HG03571 (cell line): ENCODE measurements at regions not wholly inside any gene's neighbourhood (a gene's known extent, or its start where the extent isn't known, plus 50 kb on each side); places are given as distances from the start of the nearest gene placed in this dataset.

ENCODE experiments used
- ATAC-seq: cut with Tn5 transposase; IDR thresholded peaks from one replicate; pipeline ENCODE4 v1.9.1; 2021; ENCODE audit not compliant: unreplicated experiment

GRCh38 chr11:27861706-27862430 is 161.6 kb upstream of the BDNF start:
- no peak for ATAC-seq

- ATAC-seq, result no peak
Observed at GRCh38 chr11:27860811-27861210, 160.6 kb upstream of the BDNF start.

- ATAC-seq, result no peak
Observed at GRCh38 chr11:27858866-27859265, 158.6 kb upstream of the BDNF start.

- no peak for ATAC-seq
Observed at GRCh38 chr11:27857588-27857987, 157.3 kb upstream of the BDNF start.

DNA sequence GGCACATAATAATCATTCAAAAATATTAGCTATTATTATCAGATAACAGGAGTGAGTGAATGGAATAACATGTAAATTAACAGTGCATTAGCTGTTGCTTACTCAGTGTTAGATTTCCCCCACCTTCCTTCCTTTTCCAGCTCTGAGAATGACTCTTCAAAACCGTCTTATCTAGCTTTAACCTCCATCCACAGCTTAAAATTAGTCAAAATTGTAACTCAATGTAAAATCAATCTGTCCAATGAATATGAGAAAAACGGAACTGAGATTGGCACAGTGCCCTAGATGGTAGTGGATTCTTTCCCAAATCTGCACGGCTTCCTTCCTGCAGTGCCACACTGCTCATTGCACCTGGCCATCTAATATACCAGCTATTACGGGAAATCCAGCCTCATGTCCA is 156.8 kb upstream of the BDNF start:
- peak; percentile 52 for ATAC-seq

GRCh38 chr11:27848423-27848822 is 148.2 kb upstream of the BDNF start:
- no peak for ATAC-seq

GRCh38 chr11:27847496-27847895 is 147.2 kb upstream of the BDNF start:
- no peak for ATAC-seq

- no peak for ATAC-seq
Observed at GRCh38 chr11:27842290-27842689, 142.0 kb upstream of the BDNF start.

DNA sequence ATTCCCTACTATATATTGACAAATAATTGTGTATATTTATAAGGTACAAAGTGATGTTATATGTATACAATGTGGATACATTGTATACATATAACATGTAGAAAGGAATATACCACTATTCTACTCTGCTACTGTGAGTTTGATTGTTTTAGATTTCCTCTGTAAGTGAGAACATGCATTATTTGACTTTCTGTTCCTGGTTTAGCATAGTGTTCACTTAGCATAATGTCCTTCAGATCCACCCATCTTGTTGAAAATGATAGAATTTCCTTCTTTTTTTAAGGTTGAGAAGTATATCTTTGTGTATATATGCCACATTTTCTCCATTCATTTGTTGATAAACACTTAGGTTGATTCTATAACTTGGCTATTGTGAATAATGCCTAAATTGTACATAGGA is 140.8 kb upstream of the BDNF start:
- ATAC-seq, result no peak

GRCh38 chr11:27839226-27839913 is 139.1 kb upstream of the BDNF start:
- ATAC-seq, result no peak

- no peak for ATAC-seq
Observed at GRCh38 chr11:27838674-27839073, 138.4 kb upstream of the BDNF start.

GRCh38 chr11:27837895-27838563 is 137.8 kb upstream of the BDNF start:
- peak; percentile 68 for ATAC-seq

- ATAC-seq, result no peak
Observed at GRCh38 chr11:27830206-27830605, 130.0 kb upstream of the BDNF start.

DNA sequence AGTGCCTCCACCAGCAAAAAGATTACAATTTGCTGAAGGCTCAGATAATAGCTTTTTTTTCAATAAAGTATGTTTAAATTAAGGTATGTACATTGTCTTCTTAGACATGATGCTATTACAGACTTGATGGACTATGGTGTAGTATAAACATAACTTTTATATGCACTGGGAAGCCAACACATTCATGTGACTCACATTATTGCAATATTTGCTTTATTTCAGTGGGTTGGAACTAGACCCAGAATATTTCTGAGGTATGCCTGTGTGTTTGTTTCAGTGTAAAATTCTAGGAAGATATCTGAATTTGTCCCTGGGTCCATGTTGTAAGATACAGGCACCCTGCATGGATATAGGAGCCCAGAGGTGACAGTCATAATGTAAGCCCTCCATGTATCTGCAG is 120.0 kb upstream of the BDNF start:
- ATAC-seq, result no peak

DNA sequence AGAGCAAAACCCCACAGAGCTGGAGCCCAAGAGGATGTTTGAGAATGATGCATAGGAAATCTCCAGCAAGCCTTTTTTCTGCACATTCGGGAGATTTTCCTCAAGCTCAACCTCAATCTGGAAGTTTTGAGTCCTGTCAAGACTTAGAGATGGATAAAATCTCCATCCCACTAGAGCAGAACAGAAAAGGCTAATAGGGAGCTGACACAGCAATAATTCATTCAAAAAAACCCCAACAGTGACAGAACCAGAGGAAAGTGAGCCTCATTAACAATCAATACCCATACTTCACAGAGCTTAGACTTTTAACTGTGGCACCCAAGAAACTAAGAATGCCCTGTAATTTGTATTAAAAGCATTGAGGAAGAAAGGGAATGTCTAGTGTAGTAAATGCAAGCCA is 115.9 kb upstream of the BDNF start:
- ATAC-seq, result no peak

DNA sequence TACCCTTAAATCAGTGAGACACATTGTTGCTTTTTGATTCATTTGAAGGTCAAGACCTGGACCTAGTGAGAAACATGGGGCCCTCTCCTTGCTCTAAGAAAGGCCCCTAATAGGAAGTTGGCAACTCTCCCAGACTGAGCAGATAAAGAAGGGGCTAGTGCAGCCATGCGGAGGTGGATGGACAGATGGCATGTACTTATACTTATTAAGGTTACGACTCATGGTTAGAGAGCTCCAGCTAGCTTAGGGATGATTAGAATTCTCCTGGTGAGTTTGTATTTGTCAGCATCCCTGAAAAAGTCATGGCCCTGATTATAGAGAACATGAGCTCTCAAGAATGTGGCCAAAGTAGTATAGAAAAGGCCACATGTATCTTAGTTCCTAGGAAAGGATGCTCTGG is 112.1 kb upstream of the BDNF start:
- no peak for ATAC-seq

- no peak for ATAC-seq
Observed at GRCh38 chr11:27807596-27807995, 107.3 kb upstream of the BDNF start.

GRCh38 chr11:27806122-27806521 is 105.9 kb upstream of the BDNF start:
- ATAC-seq, result no peak

DNA sequence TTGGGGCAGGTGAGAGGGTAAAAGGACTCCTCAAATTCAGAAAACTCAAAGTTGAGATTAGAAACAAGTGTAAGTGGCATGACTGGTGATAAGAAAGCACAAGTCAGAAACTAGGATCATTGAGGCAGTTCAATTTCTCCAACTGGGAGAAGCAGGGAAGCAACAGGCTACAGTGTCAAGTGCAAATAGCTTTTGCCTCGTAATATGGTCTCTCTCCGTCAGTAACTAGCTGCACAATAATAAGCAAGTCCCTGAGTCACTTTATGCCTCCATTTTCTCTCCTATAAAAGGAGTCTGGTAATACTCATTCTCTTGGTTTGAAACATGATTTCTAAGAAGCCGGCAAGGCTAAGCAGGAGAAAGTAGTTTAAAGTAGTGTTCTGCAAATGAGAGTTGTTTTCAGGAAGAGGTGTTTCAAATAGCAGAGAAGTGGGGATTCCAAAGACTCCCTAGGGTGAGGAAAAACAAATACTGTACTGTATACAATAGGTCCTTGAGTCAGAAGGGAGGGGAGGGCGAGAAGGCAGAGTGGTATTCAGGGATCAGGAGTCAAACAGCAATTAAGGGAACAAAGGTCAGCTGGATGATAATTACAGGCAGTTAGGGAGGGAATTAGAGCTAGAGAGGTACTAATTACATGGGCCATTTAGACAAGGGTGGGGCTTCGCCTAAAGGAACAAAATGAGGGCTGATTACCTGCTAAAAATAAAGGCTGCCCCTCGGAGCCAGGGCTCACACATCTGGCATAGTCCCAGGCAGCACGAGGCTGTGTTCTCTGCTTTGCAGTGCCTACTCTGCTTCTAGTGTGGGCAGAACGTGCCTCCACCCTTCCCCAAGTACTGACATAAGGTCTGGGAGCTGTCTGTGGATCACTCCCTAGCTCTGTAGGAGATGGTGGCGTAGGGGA is 96.0 kb upstream of the BDNF start:
- no peak for ATAC-seq

DNA sequence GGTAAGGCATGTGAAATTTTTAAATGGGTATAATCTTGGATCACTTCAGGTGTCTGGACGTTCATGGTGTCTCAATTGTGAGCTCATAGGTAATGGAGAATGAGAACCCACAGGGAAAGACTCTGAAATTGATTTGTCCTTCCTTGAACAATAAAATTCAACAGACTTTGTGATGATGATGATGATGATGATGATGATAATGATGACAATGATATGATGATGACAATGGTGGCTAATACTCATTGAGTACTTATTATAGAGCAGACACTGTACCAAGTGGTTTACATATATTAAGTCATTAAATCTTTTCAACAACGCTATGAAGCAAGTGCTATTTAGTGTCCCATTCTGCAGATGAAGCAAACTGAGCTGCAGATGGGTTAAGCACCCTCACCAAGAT is 86.6 kb upstream of the BDNF start:
- ATAC-seq, result no peak

DNA sequence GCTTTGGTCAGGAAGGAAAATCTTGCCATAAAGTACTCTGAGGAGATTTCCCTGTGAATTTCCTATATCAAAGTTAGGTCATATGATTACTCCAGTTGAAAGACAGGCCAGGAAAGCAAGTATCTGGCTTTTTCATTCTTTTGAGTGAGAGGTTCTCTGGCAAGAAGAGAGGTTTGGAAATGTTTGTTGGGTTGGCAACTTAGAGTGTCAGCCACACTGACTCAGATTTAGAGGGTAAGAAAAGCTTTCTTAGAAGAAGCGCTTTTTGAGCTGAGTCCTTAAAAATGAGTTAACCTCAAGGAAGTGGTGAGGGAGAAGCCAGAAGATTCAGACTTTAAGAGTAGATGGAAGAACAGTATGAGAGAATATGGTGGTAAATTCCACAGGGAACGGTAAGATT is 86.1 kb upstream of the BDNF start:
- no peak for ATAC-seq
